ENCODE measurements at regions not wholly inside any gene's neighbourhood (a gene's known extent, or its start where the extent isn't known, plus 50 kb on each side); places are given as distances from the start of the nearest gene placed in this dataset.

DNA sequence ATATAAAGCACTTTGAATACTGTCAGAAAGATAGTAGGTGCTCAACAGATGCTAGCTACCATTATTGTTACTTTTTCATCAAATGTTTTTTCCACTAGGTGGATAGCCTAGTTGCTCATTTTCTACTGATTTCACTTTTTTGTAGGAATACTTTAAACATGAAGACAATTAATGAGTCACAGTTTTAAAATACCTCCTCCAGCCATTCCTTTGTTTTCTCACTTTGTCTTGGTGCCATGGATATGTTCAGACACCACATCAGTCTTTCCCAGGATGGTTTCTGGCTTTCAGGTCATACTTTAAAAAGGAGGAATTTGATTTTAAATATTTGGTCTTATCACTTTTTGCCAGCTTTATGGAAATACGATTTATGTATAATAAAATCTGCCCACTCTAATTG lies 147.1 kb upstream of the MGMT start (continued):
- TF ChIP-seq, protein P1, sequence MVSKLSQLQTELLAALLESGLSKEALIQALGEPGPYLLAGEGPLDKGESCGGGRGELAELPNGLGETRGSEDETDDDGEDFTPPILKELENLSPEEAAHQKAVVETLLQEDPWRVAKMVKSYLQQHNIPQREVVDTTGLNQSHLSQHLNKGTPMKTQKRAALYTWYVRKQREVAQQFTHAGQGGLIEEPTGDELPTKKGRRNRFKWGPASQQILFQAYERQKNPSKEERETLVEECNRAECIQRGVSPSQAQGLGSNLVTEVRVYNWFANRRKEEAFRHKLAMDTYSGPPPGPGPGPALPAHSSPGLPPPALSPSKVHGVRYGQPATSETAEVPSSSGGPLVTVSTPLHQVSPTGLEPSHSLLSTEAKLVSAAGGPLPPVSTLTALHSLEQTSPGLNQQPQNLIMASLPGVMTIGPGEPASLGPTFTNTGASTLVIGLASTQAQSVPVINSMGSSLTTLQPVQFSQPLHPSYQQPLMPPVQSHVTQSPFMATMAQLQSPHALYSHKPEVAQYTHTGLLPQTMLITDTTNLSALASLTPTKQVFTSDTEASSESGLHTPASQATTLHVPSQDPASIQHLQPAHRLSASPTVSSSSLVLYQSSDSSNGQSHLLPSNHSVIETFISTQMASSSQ (IDR thresholded peaks at IDR 0.05; ENCODE audit: low read depth) = no peak
- TF ChIP-seq, protein P1 (CRISPR knock-in tag; IDR thresholded peaks at IDR 0.05; ENCODE audit: borderline replicate concordance) = no peak
- TF ChIP-seq HMGA1 (CRISPR knock-in tag; conservative IDR thresholded peaks at IDR 0.05) (no peak), AHDC1 (CRISPR knock-in tag; IDR thresholded peaks at IDR 0.05; ENCODE audit: borderline replicate concordance) (no peak)

Measured in HepG2 (cell line).